Stimulated activated naive CD4-positive, alpha-beta T cell (primary cell): ENCODE measurements at regions not wholly inside any gene's neighbourhood (a gene's known extent, or its start where the extent isn't known, plus 50 kb on each side); places are given as distances from the start of the nearest gene placed in this dataset.

Experiments used
- DNase-seq, 6 experiments: peaks; one replicate each; lab custom pipeline; 2025; lab: John Stamatoyannopoulos, UW

GRCh38 chr7:36006636-36007229, 146.3 kb upstream of the EEPD1 start:
- DNase-seq: no peak

GRCh38 chr7:36010656-36011587, 142.1 kb upstream of the EEPD1 start:
- DNase-seq: no peak

GRCh38 chr7:36011588-36011965, 141.5 kb upstream of the EEPD1 start:
- no peak for DNase-seq

GRCh38 chr7:36013246-36014014, 139.6 kb upstream of the EEPD1 start:
- DNase-seq: no peak

GRCh38 chr7:36014961-36015360, 138.1 kb upstream of the EEPD1 start:
- no peak for DNase-seq

GRCh38 chr7:36015733-36016132, 137.3 kb upstream of the EEPD1 start:
- DNase-seq: no peak

- DNase-seq: no peak
These were observed 136.4 kb upstream of the EEPD1 start for GRCh38 chr7:36016648-36017047.

GRCh38 chr7:36017111-36017510, 135.9 kb upstream of the EEPD1 start:
- no peak for DNase-seq

GRCh38 chr7:36018816-36019484, 134.1 kb upstream of the EEPD1 start:
- no peak for DNase-seq

- DNase-seq: no peak
These were observed 133.5 kb upstream of the EEPD1 start for GRCh38 chr7:36019538-36019937.

- DNase-seq: no peak
These were observed 133.1 kb upstream of the EEPD1 start for GRCh38 chr7:36019980-36020379.

GRCh38 chr7:36021367-36021766, 131.7 kb upstream of the EEPD1 start:
- no peak for DNase-seq

GRCh38 chr7:36021917-36022550, 131.0 kb upstream of the EEPD1 start:
- DNase-seq: no peak

- DNase-seq: no peak
These were observed 130.0 kb upstream of the EEPD1 start for GRCh38 chr7:36023033-36023560.

- no peak for DNase-seq
These were observed 127.9 kb upstream of the EEPD1 start for GRCh38 chr7:36025190-36025589.

GRCh38 chr7:36029311-36029710, 123.7 kb upstream of the EEPD1 start:
- no peak for DNase-seq

- DNase-seq: no peak
These were observed 123.1 kb upstream of the EEPD1 start for GRCh38 chr7:36029853-36030515.

GRCh38 chr7:36032361-36032818, 120.7 kb upstream of the EEPD1 start:
- no peak for DNase-seq

GRCh38 chr7:36034020-36034419, 119.0 kb upstream of the EEPD1 start:
- DNase-seq: no peak

- no peak for DNase-seq
These were observed 117.9 kb upstream of the EEPD1 start for GRCh38 chr7:36035186-36035585.

- no peak for DNase-seq
These were observed 116.5 kb upstream of the EEPD1 start for GRCh38 chr7:36036590-36036989.
